H9 (cell line): ENCODE measurements at regions not wholly inside any gene's neighbourhood (a gene's known extent, or its start where the extent isn't known, plus 50 kb on each side); places are given as distances from the start of the nearest gene placed in this dataset.

ENCODE experiments used
- DNase-seq: peaks from one replicate; pipeline ENCODE4 v3.0.0-alpha.2; 2017
- H2AFZ ChIP-seq: one replicate; pipeline ENCODE4 v1.6.1; 2013; ENCODE audit warnings: mild to moderate bottlenecking, low read length, control low read depth, moderate library complexity
- H2AK5ac ChIP-seq: 2 replicates; pipeline ENCODE4 v1.6.1; 2013; ENCODE audit warnings: low read length, control low read depth, mixed read lengths; ENCODE audit not compliant: insufficient read length
- H2BK120ac ChIP-seq: one replicate; pipeline ENCODE4 v1.6.1; 2013; ENCODE audit warnings: low read depth, mild to moderate bottlenecking, low read length, control low read depth, inconsistent platforms; ENCODE audit not compliant: poor library complexity, severe bottlenecking
- H2BK12ac ChIP-seq: 2 replicates; pipeline ENCODE4 v1.6.1; 2013; ENCODE audit warnings: low read length, control low read depth, mixed read lengths, low read depth; ENCODE audit not compliant: insufficient read length
- H2BK15ac ChIP-seq: 2 replicates; pipeline ENCODE4 v1.6.1; 2013; ENCODE audit warnings: low read depth, low read length, control low read depth
- H2BK20ac ChIP-seq: one replicate; pipeline ENCODE4 v1.6.1; 2013; ENCODE audit warnings: low read depth, mild to moderate bottlenecking, low read length, control low read depth, inconsistent platforms; ENCODE audit not compliant: poor library complexity, severe bottlenecking
- H2BK5ac ChIP-seq: 2 replicates; pipeline ENCODE4 v1.6.1; 2013; ENCODE audit warnings: low read length, control low read depth, mixed read lengths; ENCODE audit not compliant: insufficient read length
- H3K14ac ChIP-seq: 2 replicates; pipeline ENCODE4 v1.6.1; 2013; ENCODE audit warnings: low read length, control low read depth; ENCODE audit not compliant: insufficient read depth
- H3K18ac ChIP-seq: 2 replicates; pipeline ENCODE4 v1.6.1; 2013; ENCODE audit warnings: low read depth, mild to moderate bottlenecking, mixed read lengths, low read length, control low read depth; ENCODE audit not compliant: insufficient read length
- H3K23ac ChIP-seq: 2 replicates; pipeline ENCODE4 v1.6.1; 2013; ENCODE audit warnings: low read length, control low read depth, mixed read lengths, low read depth; ENCODE audit not compliant: insufficient read length
- H3K23me2 ChIP-seq: 2 replicates; pipeline ENCODE4 v1.6.1; 2013; ENCODE audit warnings: low read depth, mild to moderate bottlenecking, mixed read lengths, low read length, control low read depth; ENCODE audit not compliant: insufficient read length, poor library complexity, severe bottlenecking
- H3K27ac ChIP-seq: 2 replicates; pipeline ENCODE4 v1.5.1; 2013; ENCODE audit warnings: low read length, control low read depth, mixed read lengths, low read depth; ENCODE audit not compliant: insufficient read length
- H3K27me3 ChIP-seq: 2 replicates; pipeline ENCODE4 v1.6.1; 2013; ENCODE audit warnings: low read length, control low read depth, inconsistent platforms; ENCODE audit not compliant: insufficient read depth
- H3K4ac ChIP-seq: 2 replicates; pipeline ENCODE4 v1.6.1; 2013; ENCODE audit warnings: low read depth, mild to moderate bottlenecking, control low read depth, inconsistent platforms, low read length, moderate library complexity
- H3K4me1 ChIP-seq: 2 replicates; pipeline ENCODE4 v1.6.1; 2013; ENCODE audit warnings: low read length, control low read depth, inconsistent platforms; ENCODE audit not compliant: insufficient read depth
- H3K4me2 ChIP-seq: 2 replicates; pipeline ENCODE4 v1.6.1; 2013; ENCODE audit warnings: low read length, control low read depth, mixed read lengths; ENCODE audit not compliant: insufficient read length, insufficient read depth
- H3K56ac ChIP-seq: 2 replicates; pipeline ENCODE4 v1.6.1; 2013; ENCODE audit warnings: low read depth, mild to moderate bottlenecking, mixed read lengths, low read length, control low read depth; ENCODE audit not compliant: insufficient read length
- H3K79me1 ChIP-seq: 2 replicates; pipeline ENCODE4 v1.6.1; 2013; ENCODE audit warnings: low read depth, mild to moderate bottlenecking, moderate library complexity, low read length, control low read depth, inconsistent platforms; ENCODE audit not compliant: insufficient read depth, poor library complexity, severe bottlenecking
- H3K79me2 ChIP-seq: 2 replicates; pipeline ENCODE4 v1.6.1; 2013; ENCODE audit warnings: low read length, control low read depth, inconsistent platforms; ENCODE audit not compliant: insufficient read depth
- H3K9ac ChIP-seq: 2 replicates; pipeline ENCODE4 v1.6.1; 2013; ENCODE audit warnings: low read length, control low read depth, mixed read lengths; ENCODE audit not compliant: insufficient read length; ENCODE audit errors: extremely low read depth
- H3K9me3 ChIP-seq: one replicate; pipeline ENCODE4 v1.6.1; 2013; ENCODE audit warnings: low read depth, low read length, inconsistent platforms; ENCODE audit not compliant: control insufficient read depth
- H3T11ph ChIP-seq: one replicate; pipeline ENCODE4 v1.6.1; 2013; ENCODE audit warnings: mild to moderate bottlenecking, low read length, control low read depth, inconsistent platforms
- H4K20me1 ChIP-seq: one replicate; pipeline ENCODE4 v1.6.1; 2013; ENCODE audit not compliant: control insufficient read depth, insufficient read length, insufficient read depth
- H4K5ac ChIP-seq: 2 replicates; pipeline ENCODE4 v1.6.1; 2013; ENCODE audit warnings: low read depth, mild to moderate bottlenecking, mixed read lengths, low read length, control low read depth; ENCODE audit not compliant: insufficient read length
- H4K8ac ChIP-seq: replicated peaks from 2 replicates; pipeline ENCODE4 v1.6.1; 2013; ENCODE audit warnings: low read length, control low read depth, mixed read lengths, low read depth; ENCODE audit not compliant: insufficient read length
- H4K91ac ChIP-seq: 2 replicates; pipeline ENCODE4 v1.6.1; 2013; ENCODE audit warnings: low read depth, mild to moderate bottlenecking, moderate library complexity, mixed read lengths, low read length, control low read depth; ENCODE audit not compliant: insufficient read length
- H3K27ac Mint-ChIP-seq, 3 experiments: 2 replicates in 2 of 3; 3 replicates in 1 of 3; pipeline ENCODE4 v1.8.0; 2020 to 2021; ENCODE audit warnings: mixed read lengths in 3 of 3, mild to moderate bottlenecking in 1 of 3, moderate library complexity in 1 of 3
- H3K27me3 Mint-ChIP-seq: 2 replicates; pipeline ENCODE4 v1.8.0; 2021; ENCODE audit warnings: low read depth, mild to moderate bottlenecking, moderate library complexity, mixed read lengths
- H3K36me3 Mint-ChIP-seq, 3 experiments: 2 replicates in 2 of 3; 3 replicates in 1 of 3; pipeline ENCODE4 v1.8.0; 2020 to 2021; ENCODE audit warnings: low read depth in 3 of 3, mixed read lengths in 3 of 3; ENCODE audit not compliant: insufficient read depth in 1 of 3
- H3K4me1 Mint-ChIP-seq, 2 experiments: 2 replicates each; pipeline ENCODE4 v1.8.0; 2020; ENCODE audit warnings: mixed read lengths in 2 of 2
- H3K4me3 Mint-ChIP-seq, 2 experiments: 2 replicates in 1 of 2; 3 replicates in 1 of 2; pipeline ENCODE4 v1.8.0; 2020 to 2021; ENCODE audit warnings: mild to moderate bottlenecking in 2 of 2, mixed read lengths in 2 of 2, moderate library complexity in 1 of 2
- H3K9me3 Mint-ChIP-seq, 2 experiments: 2 replicates in 1 of 2; 3 replicates in 1 of 2; pipeline ENCODE4 v1.8.0; 2020; ENCODE audit warnings: mild to moderate bottlenecking in 2 of 2, mixed read lengths in 2 of 2, moderate library complexity in 1 of 2
- WGBS: extraction: QIAGEN DNeasy Blood & Tissue Kit; methylation state at CpG from one replicate; pipeline ENCODE4 v1.1.7; 2013; ENCODE audit warnings: missing lambda C conversion rate, low lambda C conversion rate, mixed read lengths; ENCODE audit not compliant: insufficient read length; ENCODE audit errors: extremely low coverage; 5-methylcytosine and 5-hydroxymethylcytosine counted together
- TF ChIP-seq, protein P1 (sequence below): fragments of 200-600 bp; sonication (generic); conservative IDR thresholded peaks from 3 replicates; pipeline ENCODE4 v1.8.0; 2021; ENCODE audit warnings: antibody characterized with exemption, mild to moderate bottlenecking

DNA sequence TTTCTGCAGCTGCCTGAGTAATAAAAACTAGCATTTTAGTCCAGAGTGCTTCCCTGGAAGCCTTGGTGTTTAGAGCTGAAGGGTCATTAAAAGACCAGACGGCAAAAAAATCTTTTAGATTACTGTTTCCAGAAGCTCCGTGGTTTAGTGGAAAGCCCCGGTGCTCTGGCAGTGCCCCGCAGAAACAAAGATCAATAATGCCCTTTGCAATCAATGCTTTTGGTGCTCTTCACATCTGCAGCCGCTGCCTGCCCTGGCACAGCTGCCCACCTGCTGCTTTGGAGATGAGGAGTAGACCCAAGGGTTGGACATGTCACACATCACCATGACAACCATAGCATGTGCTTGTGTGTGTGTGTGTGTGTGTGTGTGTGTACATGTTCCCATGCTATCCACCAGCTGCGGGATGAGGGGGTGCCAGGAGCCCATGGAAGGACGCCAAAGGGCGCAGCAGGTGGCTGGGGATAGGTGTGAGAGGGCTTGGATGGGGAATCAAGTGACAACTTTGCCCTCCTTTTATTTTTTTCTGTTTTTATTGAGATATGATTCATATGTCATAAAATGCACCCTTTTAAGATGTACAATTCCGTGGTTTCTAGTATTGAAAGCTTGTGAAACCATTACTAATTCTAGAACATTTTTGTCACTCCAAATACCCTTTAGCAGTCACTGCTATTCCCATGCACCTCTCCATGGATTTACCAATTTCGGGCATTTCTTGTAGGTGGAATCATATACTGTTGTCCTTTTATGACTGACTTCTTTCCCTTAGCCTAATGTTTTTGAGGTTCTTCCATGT is 75.7 kb upstream of the KLHL25 start:
- no CpG with 5 or more reads among the region's 10 CpGs for WGBS
- H3K18ac ChIP-seq, result no peak overlapping the region

More for the DNA sequence above, 75.7 kb upstream of the KLHL25 start:
- Histone ChIP-seq H2BK15ac (no peak overlapping the region), H3K79me1 (no peaks in the 10 kb centered on the region), H4K91ac (no peak overlapping the region), H2BK5ac (no peak overlapping the region), H2BK12ac (no peak overlapping the region), H3K27ac (no peak overlapping the region), H3K14ac (no peak overlapping the region), H3K4me1 (no peaks in the 10 kb centered on the region), H3K4ac (no peak overlapping the region), H3K23me2 (no peaks in the 10 kb centered on the region), H4K8ac (no peak overlapping the region), H3K23ac (no peak overlapping the region), H4K5ac (no peak overlapping the region), H2BK120ac (no peak overlapping the region), H3K56ac (no peak overlapping the region), H2AK5ac (no peak overlapping the region), H3K79me2 (no peaks in the 10 kb centered on the region), H2AFZ (no peak overlapping the region), H3K9me3 (no peaks in the 10 kb centered on the region), H3K27me3 (no peaks in the 10 kb centered on the region), H3K9ac (no peak overlapping the region), H3K4me2 (no peak overlapping the region), H3T11ph (no peak overlapping the region), H2BK20ac (no peak overlapping the region), H4K20me1 (no peaks in the 10 kb centered on the region)
- Mint-ChIP-seq H3K27me3 (no peaks in the 10 kb centered on the region), H3K9me3 (no peaks in the 10 kb centered on the region), H3K4me3 (no peak overlapping the region), H3K27ac (no peak overlapping the region), H3K36me3 (no peaks in the 10 kb centered on the region), H3K4me1 (peaks cover 0 to 5% of the 10 kb centered on the region in 2 experiments; a peak in 1 of 4 replicates)
- TF ChIP-seq, protein P1, sequence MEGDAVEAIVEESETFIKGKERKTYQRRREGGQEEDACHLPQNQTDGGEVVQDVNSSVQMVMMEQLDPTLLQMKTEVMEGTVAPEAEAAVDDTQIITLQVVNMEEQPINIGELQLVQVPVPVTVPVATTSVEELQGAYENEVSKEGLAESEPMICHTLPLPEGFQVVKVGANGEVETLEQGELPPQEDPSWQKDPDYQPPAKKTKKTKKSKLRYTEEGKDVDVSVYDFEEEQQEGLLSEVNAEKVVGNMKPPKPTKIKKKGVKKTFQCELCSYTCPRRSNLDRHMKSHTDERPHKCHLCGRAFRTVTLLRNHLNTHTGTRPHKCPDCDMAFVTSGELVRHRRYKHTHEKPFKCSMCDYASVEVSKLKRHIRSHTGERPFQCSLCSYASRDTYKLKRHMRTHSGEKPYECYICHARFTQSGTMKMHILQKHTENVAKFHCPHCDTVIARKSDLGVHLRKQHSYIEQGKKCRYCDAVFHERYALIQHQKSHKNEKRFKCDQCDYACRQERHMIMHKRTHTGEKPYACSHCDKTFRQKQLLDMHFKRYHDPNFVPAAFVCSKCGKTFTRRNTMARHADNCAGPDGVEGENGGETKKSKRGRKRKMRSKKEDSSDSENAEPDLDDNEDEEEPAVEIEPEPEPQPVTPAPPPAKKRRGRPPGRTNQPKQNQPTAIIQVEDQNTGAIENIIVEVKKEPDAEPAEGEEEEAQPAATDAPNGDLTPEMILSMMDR, result no peak
- DNase-seq, result no peak
